ENCODE measurements at regions not wholly inside any gene's neighbourhood (a gene's known extent, or its start where the extent isn't known, plus 50 kb on each side); places are given as distances from the start of the nearest gene placed in this dataset.

GRCh38 chr3:19595884-19596283, 338.1 kb downstream of the EFHB start:
- CTCF ChIA-PET = no interaction called here
- no peak for TF ChIP-seq CTCF (IDR thresholded peaks at IDR 0.05; ENCODE audit: insufficient read depth, low read length, missing control alignments)
- POLR2A ChIA-PET = no interaction called here
- H3K4me3 ChIP-seq (ENCODE audit: low read depth, low read length) = no peak overlapping the region
- DNase-seq (ENCODE audit: low read depth, low spot score) = no peak
